ENCODE measurements at regions not wholly inside any gene's neighbourhood (a gene's known extent, or its start where the extent isn't known, plus 50 kb on each side); places are given as distances from the start of the nearest gene placed in this dataset.

- TF ChIP-seq CTCF (IDR thresholded peaks at IDR 0.05; ENCODE audit: low read length) (no peak), EZH2 (IDR thresholded peaks at IDR 0.05; ENCODE audit: borderline replicate concordance, low read length) (no peak)
Observed at GRCh38 chr4:124469981-124470380, 242.6 kb downstream of the ANKRD50 start.

GRCh38 chr4:124478470-124478869, 234.1 kb downstream of the ANKRD50 start:
- H3K36me3 ChIP-seq (ENCODE audit: insufficient read depth, low read length), result no peaks in the 10 kb centered on the region
- H3K79me2 ChIP-seq (ENCODE audit: insufficient read depth, low read length), result no peaks in the 10 kb centered on the region
- H3K4me1 ChIP-seq (ENCODE audit: insufficient read depth, low read length, severe bottlenecking), result no peaks in the 10 kb centered on the region
- H4K20me1 ChIP-seq (ENCODE audit: insufficient read depth, low read length), result no peaks in the 10 kb centered on the region
- H3K9ac ChIP-seq (ENCODE audit: low read length), result no peak overlapping the region
- no peaks in the 10 kb centered on the region for H3K9me3 ChIP-seq (ENCODE audit: low read length)
- H3K9me2 ChIP-seq (ENCODE audit: low read depth, low read length), result no peaks in the 10 kb centered on the region
- H3K27me3 ChIP-seq (ENCODE audit: insufficient read depth, low read length), result no peaks in the 10 kb centered on the region
- no peak overlapping the region for H3K27ac ChIP-seq (ENCODE audit: low read depth, low read length, poor library complexity, severe bottlenecking)
- no peak overlapping the region for H2AFZ ChIP-seq (ENCODE audit: low read length)
- no peak overlapping the region for H3K4me2 ChIP-seq (ENCODE audit: low read length)
- no peaks in the 10 kb centered on the region for H3F3A ChIP-seq (ENCODE audit: insufficient read depth, low read length)
- no peak overlapping the region for H3K4me3 ChIP-seq (ENCODE audit: low read depth, low read length, poor library complexity, severe bottlenecking)
- TF ChIP-seq EZH2 (IDR thresholded peaks at IDR 0.05; ENCODE audit: borderline replicate concordance, low read length), result no peak
- TF ChIP-seq CTCF (IDR thresholded peaks at IDR 0.05; ENCODE audit: low read length), result no peak

More at GRCh38 chr4:124469981-124470380, 242.6 kb downstream of the ANKRD50 start:
- no peaks in the 10 kb centered on the region for H3F3A ChIP-seq (ENCODE audit: insufficient read depth, low read length)
- H2AFZ ChIP-seq (ENCODE audit: low read length), result no peak overlapping the region
- H3K27ac ChIP-seq (ENCODE audit: low read depth, low read length, poor library complexity, severe bottlenecking), result no peak overlapping the region
- H3K79me2 ChIP-seq (ENCODE audit: insufficient read depth, low read length), result no peaks in the 10 kb centered on the region
- no peaks in the 10 kb centered on the region for H4K20me1 ChIP-seq (ENCODE audit: insufficient read depth, low read length)
- no peaks in the 10 kb centered on the region for H3K27me3 ChIP-seq (ENCODE audit: insufficient read depth, low read length)
- no peak overlapping the region for H3K9ac ChIP-seq (ENCODE audit: low read length)
- no peaks in the 10 kb centered on the region for H3K9me2 ChIP-seq (ENCODE audit: low read depth, low read length)
- H3K36me3 ChIP-seq (ENCODE audit: insufficient read depth, low read length), result no peaks in the 10 kb centered on the region
- H3K4me3 ChIP-seq (ENCODE audit: low read depth, low read length, poor library complexity, severe bottlenecking), result no peak overlapping the region
- no peak overlapping the region for H3K4me2 ChIP-seq (ENCODE audit: low read length)
- H3K9me3 ChIP-seq (ENCODE audit: low read length), result no peaks in the 10 kb centered on the region
- no peaks in the 10 kb centered on the region for H3K4me1 ChIP-seq (ENCODE audit: insufficient read depth, low read length, severe bottlenecking)

- Histone ChIP-seq H3K4me3 (ENCODE audit: low read depth, low read length, poor library complexity, severe bottlenecking) (no peak overlapping the region), H3K4me2 (ENCODE audit: low read length) (no peak overlapping the region)
- TF ChIP-seq EZH2 (IDR thresholded peaks at IDR 0.05; ENCODE audit: borderline replicate concordance, low read length) (no peak), CTCF (IDR thresholded peaks at IDR 0.05; ENCODE audit: low read length) (no peak)
Observed at GRCh38 chr4:124480061-124480460, 232.5 kb downstream of the ANKRD50 start.

More at GRCh38 chr4:124480061-124480460, 232.5 kb downstream of the ANKRD50 start:
- H3K27me3 ChIP-seq (ENCODE audit: insufficient read depth, low read length), result no peaks in the 10 kb centered on the region
- H3K79me2 ChIP-seq (ENCODE audit: insufficient read depth, low read length), result no peaks in the 10 kb centered on the region
- no peaks in the 10 kb centered on the region for H3K4me1 ChIP-seq (ENCODE audit: insufficient read depth, low read length, severe bottlenecking)
- no peaks in the 10 kb centered on the region for H3K9me2 ChIP-seq (ENCODE audit: low read depth, low read length)
- H3K9ac ChIP-seq (ENCODE audit: low read length), result no peak overlapping the region
- no peaks in the 10 kb centered on the region for H3K36me3 ChIP-seq (ENCODE audit: insufficient read depth, low read length)
- H4K20me1 ChIP-seq (ENCODE audit: insufficient read depth, low read length), result no peaks in the 10 kb centered on the region
- no peaks in the 10 kb centered on the region for H3K9me3 ChIP-seq (ENCODE audit: low read length)
- H3K27ac ChIP-seq (ENCODE audit: low read depth, low read length, poor library complexity, severe bottlenecking), result no peak overlapping the region
- no peaks in the 10 kb centered on the region for H3F3A ChIP-seq (ENCODE audit: insufficient read depth, low read length)
- no peak overlapping the region for H2AFZ ChIP-seq (ENCODE audit: low read length)
